ENCODE measurements at regions not wholly inside any gene's neighbourhood (a gene's known extent, or its start where the extent isn't known, plus 50 kb on each side); places are given as distances from the start of the nearest gene placed in this dataset.

- no peak for DNase-seq (ENCODE audit: extremely low read depth, insufficient read length)
- H3K4me3 ChIP-seq (replicated peaks; ENCODE audit: low read depth, low read length): no peak overlapping the region
- no peak for TF ChIP-seq CTCF (IDR thresholded peaks at IDR 0.05; ENCODE audit: insufficient read depth, low read length, poor library complexity, severe bottlenecking)
Measured at GRCh38 chr19:46958532-46958931, 61.1 kb upstream of the NPAS1 start.

GRCh38 chr19:46959894-46960556 is 59.6 kb upstream of the NPAS1 start:
- DNase-seq (ENCODE audit: extremely low read depth, insufficient read length): no peak
- no peak for TF ChIP-seq CTCF (IDR thresholded peaks at IDR 0.05; ENCODE audit: insufficient read depth, low read length, poor library complexity, severe bottlenecking)
- Histone ChIP-seq H3K27me3 (replicated peaks; ENCODE audit: control insufficient read depth, insufficient read depth, low read length) (no peaks in the 10 kb centered on the region), H3K36me3 (ENCODE audit: control insufficient read depth, insufficient read depth, low read length) (peaks cover 2% of the 10 kb centered on the region), H3K4me3 (replicated peaks; ENCODE audit: low read depth, low read length) (no peak overlapping the region)

More at GRCh38 chr19:46958532-46958931, 61.1 kb upstream of the NPAS1 start:
- H3K27me3 ChIP-seq (replicated peaks; ENCODE audit: control insufficient read depth, insufficient read depth, low read length): no peaks in the 10 kb centered on the region
- H3K36me3 ChIP-seq (ENCODE audit: control insufficient read depth, insufficient read depth, low read length): no peaks in the 10 kb centered on the region; the same call in 1 of the 2 replicates

- Histone ChIP-seq H3K36me3 (ENCODE audit: control insufficient read depth, insufficient read depth, low read length) (peaks cover 2% of the 10 kb centered on the region), H3K4me3 (replicated peaks; ENCODE audit: low read depth, low read length) (no peak overlapping the region), H3K27me3 (replicated peaks; ENCODE audit: control insufficient read depth, insufficient read depth, low read length) (no peaks in the 10 kb centered on the region)
- no peak for DNase-seq (ENCODE audit: extremely low read depth, insufficient read length)
- TF ChIP-seq CTCF (IDR thresholded peaks at IDR 0.05; ENCODE audit: insufficient read depth, low read length, poor library complexity, severe bottlenecking): no peak
Measured at GRCh38 chr19:46962030-46962570, 57.5 kb upstream of the NPAS1 start.

- H3K36me3 ChIP-seq (ENCODE audit: control insufficient read depth, insufficient read depth, low read length): peaks cover 2% of the 10 kb centered on the region
- TF ChIP-seq CTCF (IDR thresholded peaks at IDR 0.05; ENCODE audit: insufficient read depth, low read length, poor library complexity, severe bottlenecking): no peak
- DNase-seq (ENCODE audit: extremely low read depth, insufficient read length): no peak
Measured at GRCh38 chr19:46963093-46963734, 56.4 kb upstream of the NPAS1 start.

GRCh38 chr19:46967578-46968032 is 52.0 kb upstream of the NPAS1 start:
- no peak for TF ChIP-seq CTCF (IDR thresholded peaks at IDR 0.05; ENCODE audit: insufficient read depth, low read length, poor library complexity, severe bottlenecking)
- Histone ChIP-seq H3K27me3 (replicated peaks; ENCODE audit: control insufficient read depth, insufficient read depth, low read length) (no peaks in the 10 kb centered on the region), H3K4me3 (replicated peaks; ENCODE audit: low read depth, low read length) (no peak overlapping the region), H3K36me3 (ENCODE audit: control insufficient read depth, insufficient read depth, low read length) (peaks cover 9% of the 10 kb centered on the region)
- no peak for DNase-seq (ENCODE audit: extremely low read depth, insufficient read length)

More at GRCh38 chr19:46963093-46963734, 56.4 kb upstream of the NPAS1 start:
- Histone ChIP-seq H3K4me3 (replicated peaks; ENCODE audit: low read depth, low read length) (no peak overlapping the region), H3K27me3 (replicated peaks; ENCODE audit: control insufficient read depth, insufficient read depth, low read length) (no peaks in the 10 kb centered on the region)

Data from GM06990 (cell line).